ENCODE measurements at regions not wholly inside any gene's neighbourhood (a gene's known extent, or its start where the extent isn't known, plus 50 kb on each side); places are given as distances from the start of the nearest gene placed in this dataset.

DNA sequence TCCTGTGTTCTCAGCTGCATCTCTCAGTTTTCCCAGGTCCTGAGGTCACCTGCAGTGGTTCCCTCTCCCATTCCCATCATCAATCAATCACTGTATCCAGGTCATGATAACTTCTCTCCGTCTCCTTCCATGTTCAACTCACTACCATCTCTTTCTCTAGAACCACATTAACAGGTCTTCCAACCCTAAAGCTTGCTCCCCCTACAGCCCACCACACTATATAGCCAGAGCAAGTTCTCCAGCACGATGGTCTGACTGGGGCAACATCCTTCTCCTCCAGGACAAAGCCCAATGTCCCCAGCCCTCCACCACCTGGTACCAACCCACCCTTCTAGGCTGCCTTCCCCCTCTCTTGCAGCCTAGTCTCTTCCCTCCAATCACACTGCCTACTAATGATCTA lies 241.6 kb downstream of the CDK5RAP2 start:
- Mint-ChIP-seq H3K27ac (no peak overlapping the region), H3K36me3 (ENCODE audit: low read depth) (no peaks in the 10 kb centered on the region), H3K4me3 (no peak overlapping the region), H3K27me3 (peaks cover 9% of the 10 kb centered on the region), H3K9me3 (no peaks in the 10 kb centered on the region), H3K4me1 (ENCODE audit: low read depth) (peaks cover 9% of the 10 kb centered on the region)
- ChIA-PET CTCF (interaction anchor here (0.9 to 2.0 kb wide), 2 partner anchors 8 to 9 kb away, joined by 3 to 5 read pairs; no protein-coding TSS in a partner anchor), POLR2A (interaction anchor here (1.1 kb wide), 1 partner anchor 449 kb away, joined by 3 read pairs; no protein-coding TSS in a partner anchor)
- TF ChIP-seq, protein P1, sequence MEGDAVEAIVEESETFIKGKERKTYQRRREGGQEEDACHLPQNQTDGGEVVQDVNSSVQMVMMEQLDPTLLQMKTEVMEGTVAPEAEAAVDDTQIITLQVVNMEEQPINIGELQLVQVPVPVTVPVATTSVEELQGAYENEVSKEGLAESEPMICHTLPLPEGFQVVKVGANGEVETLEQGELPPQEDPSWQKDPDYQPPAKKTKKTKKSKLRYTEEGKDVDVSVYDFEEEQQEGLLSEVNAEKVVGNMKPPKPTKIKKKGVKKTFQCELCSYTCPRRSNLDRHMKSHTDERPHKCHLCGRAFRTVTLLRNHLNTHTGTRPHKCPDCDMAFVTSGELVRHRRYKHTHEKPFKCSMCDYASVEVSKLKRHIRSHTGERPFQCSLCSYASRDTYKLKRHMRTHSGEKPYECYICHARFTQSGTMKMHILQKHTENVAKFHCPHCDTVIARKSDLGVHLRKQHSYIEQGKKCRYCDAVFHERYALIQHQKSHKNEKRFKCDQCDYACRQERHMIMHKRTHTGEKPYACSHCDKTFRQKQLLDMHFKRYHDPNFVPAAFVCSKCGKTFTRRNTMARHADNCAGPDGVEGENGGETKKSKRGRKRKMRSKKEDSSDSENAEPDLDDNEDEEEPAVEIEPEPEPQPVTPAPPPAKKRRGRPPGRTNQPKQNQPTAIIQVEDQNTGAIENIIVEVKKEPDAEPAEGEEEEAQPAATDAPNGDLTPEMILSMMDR (IDR thresholded peaks at IDR 0.05) = no peak
- no peak for ATAC-seq
- DNase-seq = no peak
- intact Hi-C loops (cut with micrococcal nuclease) = no loop called here

DNA sequence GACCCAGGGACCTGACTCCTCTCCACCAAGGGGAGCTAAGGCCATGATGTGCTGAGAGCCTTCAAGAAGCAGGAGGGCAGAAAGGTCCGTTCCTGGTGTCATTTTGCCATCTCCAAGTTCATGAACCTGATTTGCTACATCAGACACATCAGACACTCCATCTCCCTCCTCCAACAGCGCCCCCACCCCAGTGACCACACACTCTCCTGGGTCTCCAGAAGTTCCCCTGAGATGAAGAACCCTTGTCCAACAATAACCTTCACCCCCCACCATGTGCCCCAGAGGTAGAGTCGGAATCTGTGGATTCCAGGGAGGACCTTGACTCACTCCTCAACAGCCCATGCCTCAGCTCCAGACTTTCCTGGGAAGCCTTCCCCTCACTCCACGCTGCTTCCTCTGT lies 242.8 kb downstream of the CDK5RAP2 start:
- CTCF ChIA-PET = no interaction called here
- H3K27me3 Mint-ChIP-seq = peaks cover 9% of the 10 kb centered on the region
- H3K27ac Mint-ChIP-seq = no peak overlapping the region

DNA sequence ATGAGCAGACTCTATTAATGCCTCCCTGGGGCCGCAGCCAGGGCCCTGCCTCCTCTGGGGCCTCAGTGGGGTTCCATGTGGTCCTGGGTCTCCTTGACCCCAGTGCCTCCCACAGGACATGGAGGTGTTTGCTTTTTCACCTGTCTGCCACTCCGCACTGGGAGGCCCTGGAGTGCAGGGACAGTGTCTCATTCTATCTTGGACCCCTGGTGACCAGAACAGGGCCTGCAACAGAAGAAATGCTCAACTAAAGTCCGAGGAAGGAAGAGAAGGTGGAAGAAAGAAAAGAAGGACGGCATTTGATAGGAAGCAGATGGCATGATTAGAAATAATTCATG lies 243.2 kb downstream of the CDK5RAP2 start:
- CTCF ChIA-PET = no interaction called here
- DNase-seq = no peak
- peaks cover 9% of the 10 kb centered on the region for H3K27me3 Mint-ChIP-seq

More for the DNA sequence above, 242.8 kb downstream of the CDK5RAP2 start:
- TF ChIP-seq, protein P1 (IDR thresholded peaks at IDR 0.05) = no peak
- DNase-seq (no peak), ATAC-seq (no peak)
- POLR2A ChIA-PET = no interaction called here
- Mint-ChIP-seq H3K4me3 (no peak overlapping the region), H3K36me3 (ENCODE audit: low read depth) (no peaks in the 10 kb centered on the region), H3K9me3 (no peaks in the 10 kb centered on the region), H3K4me1 (ENCODE audit: low read depth) (peaks cover 9% of the 10 kb centered on the region)
- intact Hi-C loops (cut with micrococcal nuclease) = no loop called here

DNA sequence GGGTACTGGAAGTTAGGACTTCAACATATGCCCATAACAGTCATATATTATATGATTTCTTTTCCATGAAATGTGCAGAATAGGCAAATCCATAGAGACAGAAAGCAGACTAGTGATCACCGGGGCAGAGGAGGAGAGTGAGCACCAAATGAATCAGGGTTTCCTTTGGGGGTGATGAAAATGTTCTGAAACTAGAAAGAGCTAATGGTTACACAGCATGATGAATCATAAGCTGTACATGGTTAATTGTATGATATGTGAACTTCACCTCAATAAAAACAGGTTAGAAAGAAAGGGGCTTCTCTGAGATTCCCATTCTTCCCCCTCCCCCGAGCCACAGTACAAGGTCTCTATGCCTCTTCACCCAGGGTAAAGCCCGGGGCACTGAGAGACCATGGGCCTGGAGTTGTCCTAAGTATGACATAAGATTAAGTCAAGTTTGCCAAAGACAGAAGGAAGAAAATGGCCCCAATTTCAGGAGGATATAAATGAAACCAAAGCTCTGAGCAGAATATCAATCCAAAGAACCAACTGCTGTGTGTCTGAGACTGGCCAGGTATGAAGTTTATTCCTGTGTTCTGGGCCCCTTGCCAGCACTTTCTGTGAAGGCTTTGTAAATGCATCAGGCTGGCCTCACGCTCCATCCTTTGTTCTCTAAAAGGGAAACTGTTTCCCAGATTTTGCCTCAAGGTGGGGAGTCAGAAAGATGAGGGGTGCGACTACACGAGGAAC lies 243.8 kb downstream of the CDK5RAP2 start:
- Mint-ChIP-seq H3K27ac (no peak overlapping the region), H3K27me3 (peaks cover 9% of the 10 kb centered on the region), H3K4me1 (ENCODE audit: low read depth) (peaks cover 9% of the 10 kb centered on the region), H3K9me3 (no peaks in the 10 kb centered on the region), H3K4me3 (no peak overlapping the region), H3K36me3 (ENCODE audit: low read depth) (no peaks in the 10 kb centered on the region)
- ChIA-PET POLR2A (no interaction called here), CTCF (no interaction called here)
- TF ChIP-seq, protein P1 (IDR thresholded peaks at IDR 0.05) = no peak
- ATAC-seq (peak; percentile 93), DNase-seq (peak; percentile 23)
- intact Hi-C loops (cut with micrococcal nuclease) = no loop called here

More for the DNA sequence above, 243.2 kb downstream of the CDK5RAP2 start:
- H3K9me3 Mint-ChIP-seq = no peaks in the 10 kb centered on the region
- H3K27ac Mint-ChIP-seq = no peak overlapping the region
- peaks cover 9% of the 10 kb centered on the region for H3K4me1 Mint-ChIP-seq (ENCODE audit: low read depth)
- TF ChIP-seq, protein P1 (IDR thresholded peaks at IDR 0.05) = no peak
- no peaks in the 10 kb centered on the region for H3K36me3 Mint-ChIP-seq (ENCODE audit: low read depth)
- POLR2A ChIA-PET = no interaction called here
- H3K4me3 Mint-ChIP-seq = no peak overlapping the region
- no peak for ATAC-seq
- intact Hi-C loops (cut with micrococcal nuclease) = no loop called here

DNA sequence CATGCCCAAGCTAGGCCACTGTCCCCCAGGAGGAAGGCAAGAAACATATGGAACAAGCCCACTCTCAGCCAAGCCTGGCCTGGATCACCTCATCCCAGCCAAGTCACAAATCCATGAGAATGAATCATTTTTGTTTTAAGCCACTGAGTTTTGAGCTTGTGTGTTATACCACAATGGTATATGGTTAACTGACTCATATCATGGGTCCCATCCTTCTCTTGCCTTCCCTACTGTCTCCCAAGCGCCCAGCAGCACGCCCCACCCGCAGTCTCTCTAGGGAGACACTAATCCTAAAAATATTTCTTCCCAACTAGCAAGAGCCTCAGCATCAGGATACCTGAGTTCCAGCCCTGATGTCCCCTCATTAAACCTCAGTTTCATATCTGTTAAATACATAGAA lies 248.1 kb downstream of the CDK5RAP2 start:
- DNase-seq = no peak
- no peak overlapping the region for H3K4me3 Mint-ChIP-seq
- CTCF ChIA-PET = no interaction called here
- H3K27me3 Mint-ChIP-seq = peaks cover 3% of the 10 kb centered on the region
- intact Hi-C loops (cut with micrococcal nuclease) = no loop called here
- H3K9me3 Mint-ChIP-seq = no peaks in the 10 kb centered on the region
- H3K27ac Mint-ChIP-seq = no peak overlapping the region
- no peak for ATAC-seq
- TF ChIP-seq, protein P1 (IDR thresholded peaks at IDR 0.05) = no peak
- peaks cover 9% of the 10 kb centered on the region for H3K4me1 Mint-ChIP-seq (ENCODE audit: low read depth)
- H3K36me3 Mint-ChIP-seq (ENCODE audit: low read depth) = no peaks in the 10 kb centered on the region
- POLR2A ChIA-PET = no interaction called here

Data from activated CD8-positive, alpha-beta T cell treated with anti-CD3 and anti-CD28 coated beads for 36 hours (primary cell).